SK-N-SH (cell line): ENCODE measurements at regions not wholly inside any gene's neighbourhood (a gene's known extent, or its start where the extent isn't known, plus 50 kb on each side); places are given as distances from the start of the nearest gene placed in this dataset.

Experiments used
- CTCF ChIA-PET: fragments of 300-600, 350-600 bp; formaldehyde crosslinking; extraction: SDS; loops from one replicate; lab custom pipeline; 2021; lab: Yijun Ruan, JAX
- POLR2A ChIA-PET: fragments of 350-600 bp; sonication (Branson Sonifier 250); formaldehyde crosslinking; extraction: SDS; loops from one replicate; lab custom pipeline; 2020; ENCODE audit warnings: antibody characterized with exemption, inconsistent platforms; lab: Yijun Ruan, JAX
- DNase-seq: peaks from one replicate; pipeline ENCODE4 v3.0.0; 2012
- H2AFZ ChIP-seq: fragments of 200-600 bp; sonication (generic); 2 replicates; pipeline ENCODE4 v1.8.1; 2016; ENCODE audit warnings: antibody characterized with exemption, mild to moderate bottlenecking, low read depth
- H3F3A ChIP-seq: fragments of 200-600 bp; sonication (generic); replicated peaks from 2 replicates; pipeline ENCODE3; 2016; ENCODE audit warnings: antibody characterized with exemption, mild to moderate bottlenecking; ENCODE audit not compliant: insufficient read depth
- H3K27ac ChIP-seq, 2 experiments: fragments of 200-500 bp in 1 of 2; fragments of 200-600 bp in 1 of 2; sonication (Bioruptor generic) in 1 of 2; sonication (generic), shearing (Covaris generic) in 1 of 2; 2 replicates each; pipeline versions ENCODE4 v1.5.1 to v1.6.1; 2014 to 2016; ENCODE audit warnings: low read depth in 2 of 2, inconsistent platforms in 1 of 2, low read length in 1 of 2, mild to moderate bottlenecking in 1 of 2, mixed read lengths in 1 of 2
- H3K27me3 ChIP-seq: fragments of 200-600 bp; sonication (generic), shearing (Covaris generic); 2 replicates; pipeline ENCODE4 v1.6.1; 2016; ENCODE audit warnings: mixed run types; ENCODE audit not compliant: insufficient read depth
- H3K36me3 ChIP-seq, 2 experiments: fragments of 200-500 bp in 1 of 2; fragments of 200-600 bp in 1 of 2; sonication (Bioruptor generic) in 1 of 2; sonication (generic) in 1 of 2; replicated peaks in 1 of 2; 2 replicates each; pipeline versions ENCODE3 to v1.5.1; 2014 to 2016; ENCODE audit warnings: low read length in 1 of 2, mild to moderate bottlenecking in 1 of 2; ENCODE audit not compliant: insufficient read depth in 2 of 2, control insufficient read depth in 1 of 2
- H3K4me1 ChIP-seq, 2 experiments: fragments of 200-500 bp in 1 of 2; fragments of 200-600 bp in 1 of 2; sonication (Bioruptor generic) in 1 of 2; sonication (generic), shearing (Covaris generic) in 1 of 2; 2 replicates each; pipeline versions ENCODE4 v1.5.1 to v1.6.1; 2014 to 2016; ENCODE audit warnings: low read depth in 1 of 2, low read length in 1 of 2, mixed run types in 1 of 2; ENCODE audit not compliant: insufficient read depth in 2 of 2, control insufficient read depth in 1 of 2
- H3K4me2 ChIP-seq: fragments of 200-600 bp; sonication (generic), shearing (Covaris generic); 2 replicates; pipeline ENCODE4 v1.6.1; 2017; ENCODE audit warnings: mixed run types
- H3K4me3 ChIP-seq, 2 experiments: fragments of 200-500 bp in 1 of 2; fragments of 200-600 bp in 1 of 2; sonication (Bioruptor generic) in 1 of 2; sonication (generic), shearing (Covaris generic) in 1 of 2; 2 replicates each; pipeline versions ENCODE4 v1.5.1 to v1.8.1; 2014 to 2016; ENCODE audit warnings: low read depth in 2 of 2, inconsistent platforms in 1 of 2, low read length in 1 of 2, mild to moderate bottlenecking in 1 of 2, mixed read lengths in 1 of 2, moderate library complexity in 1 of 2
- H3K79me2 ChIP-seq: fragments of 200-600 bp; sonication (generic); 2 replicates; pipeline ENCODE4 v1.8.1; 2017; ENCODE audit warnings: mild to moderate bottlenecking; ENCODE audit not compliant: insufficient read depth
- H3K9ac ChIP-seq: fragments of 200-600 bp; sonication (generic); 2 replicates; pipeline ENCODE4 v1.6.1; 2017; ENCODE audit warnings: mixed run types
- H3K9me2 ChIP-seq: fragments of 200-600 bp; sonication (generic); 2 replicates; pipeline ENCODE4 v1.6.1; 2017; ENCODE audit warnings: mixed run types
- H3K9me3 ChIP-seq: fragments of 200-600 bp; sonication (generic); 2 replicates; pipeline ENCODE4 v1.6.1; 2017; ENCODE audit warnings: mixed run types, mild to moderate bottlenecking, moderate library complexity
- H4K20me1 ChIP-seq: fragments of 200-600 bp; sonication (generic); 2 replicates; pipeline ENCODE4 v1.6.1; 2017; ENCODE audit warnings: mild to moderate bottlenecking, mixed run types; ENCODE audit not compliant: insufficient read depth
- CHD2 ChIP-seq: fragments of 150-350 bp; IDR thresholded peaks from 2 replicates; pipeline ENCODE4 v1.6.1; 2018; ENCODE audit warnings: low read length; ENCODE audit not compliant: partially characterized antibody
- GATA2 ChIP-seq: sonication (generic); formaldehyde crosslinking; IDR thresholded peaks from 2 replicates; pipeline ENCODE4 v1.5.0; 2020; ENCODE audit warnings: mild to moderate bottlenecking, missing genetic modification reagents
- IRF3 ChIP-seq: fragments of 150-350 bp; IDR thresholded peaks from 2 replicates; pipeline ENCODE4 v1.6.1; 2016; ENCODE audit warnings: mild to moderate bottlenecking, low read depth, low read length
- JUND ChIP-seq: IDR thresholded peaks from 2 replicates; pipeline ENCODE4 v1.4.0; 2012
- NFIC ChIP-seq: IDR thresholded peaks from 2 replicates; pipeline ENCODE4 v1.4.0; 2012; ENCODE audit warnings: borderline replicate concordance
- POLR2AphosphoS5 ChIP-seq: IDR thresholded peaks from 2 replicates; pipeline ENCODE4 v1.6.1; 2012; ENCODE audit warnings: low read depth, low read length
- RAD21 ChIP-seq: IDR thresholded peaks from 2 replicates; pipeline ENCODE4 v1.6.1; 2012; ENCODE audit warnings: mild to moderate bottlenecking, low read length
- RCOR1 ChIP-seq: fragments of 150-350 bp; IDR thresholded peaks from 2 replicates; pipeline ENCODE4 v1.6.1; 2017; ENCODE audit warnings: antibody characterized with exemption, low read length
- REST ChIP-seq: IDR thresholded peaks from 2 replicates; pipeline ENCODE4 v1.6.1; 2012; ENCODE audit warnings: mild to moderate bottlenecking, low read depth, low read length, moderate library complexity
- RFX5 ChIP-seq: IDR thresholded peaks from 2 replicates; pipeline ENCODE4 v1.6.1; 2012; ENCODE audit warnings: mild to moderate bottlenecking, improper control_type of control experiment, low read length
- RXRA ChIP-seq: IDR thresholded peaks from 2 replicates; pipeline ENCODE4 v1.4.0; 2012; ENCODE audit warnings: low read depth, mild to moderate bottlenecking, borderline replicate concordance
- SIN3A ChIP-seq: IDR thresholded peaks from 2 replicates; pipeline ENCODE4 v1.6.1; 2012; ENCODE audit warnings: low read depth, mild to moderate bottlenecking, low read length, moderate library complexity, borderline replicate concordance
- TAF1 ChIP-seq: IDR thresholded peaks from 2 replicates; pipeline ENCODE4 v1.6.1; 2012; ENCODE audit warnings: low read depth, mild to moderate bottlenecking, low read length, moderate library complexity, borderline replicate concordance
- TEAD4 ChIP-seq: IDR thresholded peaks from 2 replicates; pipeline ENCODE4 v1.4.0; 2012; ENCODE audit warnings: mild to moderate bottlenecking, borderline replicate concordance; ENCODE audit not compliant: insufficient read depth
- USF1 ChIP-seq: IDR thresholded peaks from 2 replicates; pipeline ENCODE4 v1.4.0; 2012; ENCODE audit warnings: low read depth, borderline replicate concordance
- USF2 ChIP-seq: fragments of 150-350 bp; IDR thresholded peaks from 2 replicates; pipeline ENCODE4 v1.6.1; 2017; ENCODE audit warnings: antibody characterized with exemption, low read length, low read depth, borderline replicate concordance
- YY1 ChIP-seq: IDR thresholded peaks from 2 replicates; pipeline ENCODE4 v1.4.0; 2012; ENCODE audit warnings: low read depth, mild to moderate bottlenecking
- WGBS: methylation state at CpG from one replicate; pipeline ENCODE4 v1.1.6; 2017; ENCODE audit warnings: low lambda C conversion rate; 5-methylcytosine and 5-hydroxymethylcytosine counted together

- ChIA-PET POLR2A (interaction anchor here (1.0 kb wide), 1 partner anchor 42 kb away, joined by 3 read pairs; no protein-coding TSS in a partner anchor), CTCF (interaction anchor here (0.6 to 1.9 kb wide), 9 partner anchors 16 to 1089 kb away, joined by 3 to 10 read pairs (median 5); no protein-coding TSS in a partner anchor)
- 25% methylated on average over 7 of the region's 7 CpGs for WGBS
- H3K4me1 ChIP-seq = peaks cover 0 to 30% of the 10 kb centered on the region in 2 experiments; a peak in 2 of 4 replicates
- no peak overlapping the region for H3K4me3 ChIP-seq
- H3K9ac ChIP-seq = no peak overlapping the region
- peak; percentile 44 for DNase-seq
- TF ChIP-seq SIN3A (no peak), REST (no peak), RFX5 (no peak), GATA2 (CRISPR knock-in tag) (no peak), TEAD4 (no peak), IRF3 (no peak), TAF1 (no peak), NFIC (no peak), POLR2AphosphoS5 (no peak), JUND (no peak), USF2 (no peak), RCOR1 (no peak), CHD2 (no peak), USF1 (no peak), RAD21 (no peak), YY1 (no peak), RXRA (no peak)
- no peaks in the 10 kb centered on the region for H4K20me1 ChIP-seq
- no peak overlapping the region for H3K4me2 ChIP-seq
- no peaks in the 10 kb centered on the region for H3K9me2 ChIP-seq
- no peaks in the 10 kb centered on the region for H3K36me3 ChIP-seq
- H3K9me3 ChIP-seq = no peaks in the 10 kb centered on the region
- H3K79me2 ChIP-seq = no peaks in the 10 kb centered on the region
- H2AFZ ChIP-seq = no peak overlapping the region
- H3K27ac ChIP-seq = peak overlapping the region in 1 of 2 experiments; percentile 86; a peak in 2 of 4 replicates
- H3F3A ChIP-seq = no peaks in the 10 kb centered on the region
- no peaks in the 10 kb centered on the region for H3K27me3 ChIP-seq
These were observed 279.0 kb downstream of the PTPRU start for GRCh38 chr1:29515170-29515955.
